ENCODE measurements at regions not wholly inside any gene's neighbourhood (a gene's known extent, or its start where the extent isn't known, plus 50 kb on each side); places are given as distances from the start of the nearest gene placed in this dataset.

DNA sequence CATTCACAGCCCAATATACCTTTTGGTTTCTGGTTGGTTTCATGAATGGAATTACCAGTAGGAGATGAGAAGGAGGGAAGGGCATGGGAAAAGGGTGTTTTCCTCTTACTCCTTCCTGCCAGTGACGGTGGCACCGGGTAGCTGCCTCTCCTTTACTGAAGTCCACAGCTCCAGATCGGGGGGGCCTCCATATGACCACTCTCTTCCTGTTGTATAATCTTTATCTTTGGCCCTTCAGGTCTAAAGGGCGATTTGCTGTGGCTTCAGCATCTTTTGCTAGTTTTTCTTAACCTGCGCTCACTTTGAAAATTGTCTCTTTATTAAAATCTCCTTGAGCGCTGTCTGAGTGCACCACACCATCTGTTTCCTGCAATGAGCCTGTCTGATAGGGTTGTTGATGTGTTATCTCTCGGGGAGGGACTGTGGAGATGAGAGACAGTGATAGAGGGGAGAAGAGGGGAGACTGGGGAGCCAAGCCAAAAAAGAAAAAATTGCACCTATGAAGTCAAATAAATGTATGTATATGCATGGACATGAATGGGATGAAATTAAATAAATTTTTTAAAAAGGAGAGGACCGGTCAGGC, 449.3 kb upstream of the KLF4 start:
- DNase-seq: no peak
- no peak overlapping the region for H2BK20ac ChIP-seq (ENCODE audit: low read depth, low read length, poor library complexity, severe bottlenecking)
- H2BK15ac ChIP-seq (ENCODE audit: low read depth, low read length): no peak overlapping the region
- H4K8ac ChIP-seq (replicated peaks; ENCODE audit: insufficient read length, low read depth, low read length): no peak overlapping the region
- H2BK12ac ChIP-seq (ENCODE audit: insufficient read length, low read depth, low read length): no peak overlapping the region
- no peak overlapping the region for H3K14ac ChIP-seq (ENCODE audit: insufficient read depth, low read length)
- no peak overlapping the region for H4K5ac ChIP-seq (ENCODE audit: insufficient read length, low read depth, low read length)
- H4K20me1 ChIP-seq (ENCODE audit: control insufficient read depth, insufficient read depth, insufficient read length): no peaks in the 10 kb centered on the region
- no CpG with 5 or more reads among the region's 8 CpGs for WGBS (ENCODE audit: extremely low coverage, insufficient read length, low lambda C conversion rate)
- no peak overlapping the region for H2BK5ac ChIP-seq (ENCODE audit: insufficient read length, low read length)
- no peak overlapping the region for H3T11ph ChIP-seq (ENCODE audit: low read length)
- no peak overlapping the region for H3K4me3 Mint-ChIP-seq
- TF ChIP-seq, protein P1, sequence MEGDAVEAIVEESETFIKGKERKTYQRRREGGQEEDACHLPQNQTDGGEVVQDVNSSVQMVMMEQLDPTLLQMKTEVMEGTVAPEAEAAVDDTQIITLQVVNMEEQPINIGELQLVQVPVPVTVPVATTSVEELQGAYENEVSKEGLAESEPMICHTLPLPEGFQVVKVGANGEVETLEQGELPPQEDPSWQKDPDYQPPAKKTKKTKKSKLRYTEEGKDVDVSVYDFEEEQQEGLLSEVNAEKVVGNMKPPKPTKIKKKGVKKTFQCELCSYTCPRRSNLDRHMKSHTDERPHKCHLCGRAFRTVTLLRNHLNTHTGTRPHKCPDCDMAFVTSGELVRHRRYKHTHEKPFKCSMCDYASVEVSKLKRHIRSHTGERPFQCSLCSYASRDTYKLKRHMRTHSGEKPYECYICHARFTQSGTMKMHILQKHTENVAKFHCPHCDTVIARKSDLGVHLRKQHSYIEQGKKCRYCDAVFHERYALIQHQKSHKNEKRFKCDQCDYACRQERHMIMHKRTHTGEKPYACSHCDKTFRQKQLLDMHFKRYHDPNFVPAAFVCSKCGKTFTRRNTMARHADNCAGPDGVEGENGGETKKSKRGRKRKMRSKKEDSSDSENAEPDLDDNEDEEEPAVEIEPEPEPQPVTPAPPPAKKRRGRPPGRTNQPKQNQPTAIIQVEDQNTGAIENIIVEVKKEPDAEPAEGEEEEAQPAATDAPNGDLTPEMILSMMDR (conservative IDR thresholded peaks at IDR 0.05): no peak
- no peak overlapping the region for H3K4ac ChIP-seq (ENCODE audit: low read depth, low read length)
- no peaks in the 10 kb centered on the region for H3K27me3 Mint-ChIP-seq (ENCODE audit: low read depth)
- H3K79me1 ChIP-seq (ENCODE audit: insufficient read depth, low read depth, low read length, poor library complexity, severe bottlenecking): no peaks in the 10 kb centered on the region
- H3K56ac ChIP-seq (ENCODE audit: insufficient read length, low read depth, low read length): no peak overlapping the region
- H2BK120ac ChIP-seq (ENCODE audit: low read depth, low read length, poor library complexity, severe bottlenecking): no peak overlapping the region
- no peak overlapping the region for H2AFZ ChIP-seq (ENCODE audit: low read length)
- H3K27me3 ChIP-seq (ENCODE audit: insufficient read depth, low read length): no peaks in the 10 kb centered on the region
- no peaks in the 10 kb centered on the region for H3K4me1 ChIP-seq (ENCODE audit: insufficient read depth, low read length)
- H3K4me1 Mint-ChIP-seq: peaks cover 8 to 9% of the 10 kb centered on the region in 2 experiments
- no peaks in the 10 kb centered on the region for H3K9me3 Mint-ChIP-seq
- H3K27ac Mint-ChIP-seq: no peak overlapping the region
- no peak overlapping the region for H3K4me2 ChIP-seq (ENCODE audit: insufficient read depth, insufficient read length, low read length)
- no peaks in the 10 kb centered on the region for H3K79me2 ChIP-seq (ENCODE audit: insufficient read depth, low read length)
- no peak overlapping the region for H3K9ac ChIP-seq (ENCODE audit: extremely low read depth, insufficient read length, low read length)
- H3K23ac ChIP-seq (ENCODE audit: insufficient read length, low read depth, low read length): no peak overlapping the region
- no peak overlapping the region for H3K18ac ChIP-seq (ENCODE audit: insufficient read length, low read depth, low read length)
- peaks cover 0 to 3% (median 0%) of the 10 kb centered on the region in 3 experiments; a peak in 1 of 7 replicates for H3K36me3 Mint-ChIP-seq (ENCODE audit: insufficient read depth in 1 of 3, low read depth in 3 of 3)
- H3K27ac ChIP-seq (ENCODE audit: insufficient read length, low read depth, low read length): no peak overlapping the region
- H4K91ac ChIP-seq (ENCODE audit: insufficient read length, low read depth, low read length): no peak overlapping the region
- no peak overlapping the region for H2AK5ac ChIP-seq (ENCODE audit: insufficient read length, low read length)
- H3K23me2 ChIP-seq (ENCODE audit: insufficient read length, low read depth, low read length, poor library complexity, severe bottlenecking): no peaks in the 10 kb centered on the region
- no peaks in the 10 kb centered on the region for H3K9me3 ChIP-seq (ENCODE audit: control insufficient read depth, low read depth, low read length)
